H1 (cell line): ENCODE measurements at regions not wholly inside any gene's neighbourhood (a gene's known extent, or its start where the extent isn't known, plus 50 kb on each side); places are given as distances from the start of the nearest gene placed in this dataset.

Experiments
- RNF2 ChIP-seq: fragments of 200-900, 300-1000 bp; sonication (generic); IDR thresholded peaks from 2 replicates; pipeline ENCODE4 v1.7.1; 2016; ENCODE audit warnings: borderline replicate concordance, low read depth, mild to moderate bottlenecking, antibody characterized with exemption, low read length; ENCODE audit not compliant: poor library complexity, severe bottlenecking; ENCODE audit errors: missing control alignments
- SRF ChIP-seq: IDR thresholded peaks from 2 replicates; pipeline ENCODE4 v1.6.1; 2011; ENCODE audit warnings: mild to moderate bottlenecking, low read depth, low read length, moderate library complexity

GRCh38 chr6:14328163-14328562, 210.6 kb downstream of the CD83 start (continued):
- TF ChIP-seq RNF2 (no peak), SRF (no peak)
